Calu3 (cell line): ENCODE measurements at regions not wholly inside any gene's neighbourhood (a gene's known extent, or its start where the extent isn't known, plus 50 kb on each side); places are given as distances from the start of the nearest gene placed in this dataset.

ENCODE experiments used
- BruUV-seq: library from RNA; stranded (reverse); fragments of 400-500 nt; replicated peaks from 2 replicates; lab custom pipeline; 2021; lab: Mats Ljungman, UMichigan
- CTCF ChIA-PET: fragments of 300-600 bp; sonication (Branson Sonifier 250); formaldehyde crosslinking; loops from one replicate; lab custom pipeline; 2022; ENCODE audit warnings: antibody characterized with exemption; lab: Charles Lee
- DNase-seq: peaks from one replicate; pipeline ENCODE4 v3.0.0; 2022
- H3K27ac Mint-ChIP-seq: one replicate; pipeline ENCODE4 v1.8.0; 2022; ENCODE audit warnings: mixed read lengths; ENCODE audit not compliant: unreplicated experiment
- H3K27me3 Mint-ChIP-seq: one replicate; pipeline ENCODE4 v1.8.0; 2022; ENCODE audit warnings: mixed read lengths; ENCODE audit not compliant: unreplicated experiment
- H3K36me3 Mint-ChIP-seq: one replicate; pipeline ENCODE4 v1.8.0; 2022; ENCODE audit warnings: mild to moderate bottlenecking, moderate library complexity, mixed read lengths; ENCODE audit not compliant: insufficient read depth, unreplicated experiment
- H3K4me1 Mint-ChIP-seq: one replicate; pipeline ENCODE4 v1.8.0; 2022; ENCODE audit warnings: mild to moderate bottlenecking, low read depth, mixed read lengths; ENCODE audit not compliant: unreplicated experiment
- H3K4me3 Mint-ChIP-seq: one replicate; pipeline ENCODE4 v1.8.0; 2022; ENCODE audit warnings: mild to moderate bottlenecking, low read depth, moderate library complexity, mixed read lengths; ENCODE audit not compliant: unreplicated experiment
- H3K9me3 Mint-ChIP-seq: one replicate; pipeline ENCODE4 v1.8.0; 2022; ENCODE audit warnings: low read depth, mixed read lengths; ENCODE audit not compliant: unreplicated experiment
- CTCF ChIP-seq: fragments of 200-600 bp; IDR thresholded peaks from one replicate; pipeline ENCODE4 v1.8.0; 2022; ENCODE audit warnings: antibody characterized with exemption; ENCODE audit not compliant: unreplicated experiment
- intact Hi-C: fragments of 100-400 bp; cut with micrococcal nuclease; formaldehyde crosslinking; loops from one replicate; pipeline ENCODE4 v1.10.0; 2022; ENCODE audit not compliant: unreplicated experiment

DNA sequence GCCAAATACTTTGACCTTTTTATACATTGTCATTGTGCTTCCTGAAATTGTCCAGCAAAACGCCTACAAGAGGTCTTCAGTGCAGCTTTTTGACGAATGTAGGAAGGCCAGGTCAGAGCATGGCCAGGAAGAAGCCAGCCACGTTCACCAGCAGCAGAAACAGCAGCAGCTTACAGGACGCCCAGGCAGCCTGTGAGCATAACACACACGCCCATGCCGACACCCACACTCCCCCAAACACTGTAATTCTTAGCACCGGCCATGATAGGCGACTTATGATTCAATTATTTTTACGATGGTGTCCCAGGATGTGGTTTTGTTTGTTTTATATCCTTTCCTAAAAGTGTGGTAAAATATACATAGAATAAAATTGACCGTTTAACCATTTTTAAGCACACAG lies 249.1 kb upstream of the SALL3 start:
- H3K9me3 Mint-ChIP-seq, result peaks cover 10% of the 10 kb centered on the region

DNA sequence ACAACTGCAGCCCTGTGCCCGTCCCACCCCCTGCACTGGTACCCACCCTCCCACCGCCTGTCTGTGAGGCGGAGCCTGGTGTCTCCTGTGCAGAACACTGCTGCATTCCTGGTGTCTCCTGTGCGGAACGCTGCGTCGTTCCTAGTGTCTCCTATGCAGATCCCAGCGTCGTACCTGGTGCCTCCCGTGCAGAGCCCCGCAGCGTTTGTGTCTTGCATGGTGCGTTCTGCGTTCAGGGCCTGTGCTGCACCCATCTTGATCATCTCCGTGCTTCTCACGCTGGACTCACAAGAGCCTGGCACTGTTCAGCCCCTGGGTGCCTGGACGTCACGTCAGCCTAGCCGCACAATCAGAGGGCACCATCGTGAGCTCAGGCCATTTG lies 248.6 kb upstream of the SALL3 start:
- DNase-seq, result no peak
- Mint-ChIP-seq H3K4me1 (no peaks in the 10 kb centered on the region), H3K27ac (no peak overlapping the region), H3K36me3 (no peaks in the 10 kb centered on the region), H3K9me3 (peaks cover 10% of the 10 kb centered on the region), H3K4me3 (no peak overlapping the region), H3K27me3 (no peaks in the 10 kb centered on the region)
- no peak for TF ChIP-seq CTCF
- intact Hi-C loops, result no loop called here
- no TSS peak for BruUV-seq
- CTCF ChIA-PET, result no interaction called here

More for the DNA sequence above, 249.1 kb upstream of the SALL3 start:
- Mint-ChIP-seq H3K36me3 (no peaks in the 10 kb centered on the region), H3K4me3 (no peak overlapping the region), H3K27me3 (no peaks in the 10 kb centered on the region), H3K4me1 (no peaks in the 10 kb centered on the region), H3K27ac (no peak overlapping the region)
- no peak for TF ChIP-seq CTCF
- intact Hi-C loops, result no loop called here
- DNase-seq, result no peak
- CTCF ChIA-PET, result no interaction called here
- BruUV-seq, result no TSS peak

DNA sequence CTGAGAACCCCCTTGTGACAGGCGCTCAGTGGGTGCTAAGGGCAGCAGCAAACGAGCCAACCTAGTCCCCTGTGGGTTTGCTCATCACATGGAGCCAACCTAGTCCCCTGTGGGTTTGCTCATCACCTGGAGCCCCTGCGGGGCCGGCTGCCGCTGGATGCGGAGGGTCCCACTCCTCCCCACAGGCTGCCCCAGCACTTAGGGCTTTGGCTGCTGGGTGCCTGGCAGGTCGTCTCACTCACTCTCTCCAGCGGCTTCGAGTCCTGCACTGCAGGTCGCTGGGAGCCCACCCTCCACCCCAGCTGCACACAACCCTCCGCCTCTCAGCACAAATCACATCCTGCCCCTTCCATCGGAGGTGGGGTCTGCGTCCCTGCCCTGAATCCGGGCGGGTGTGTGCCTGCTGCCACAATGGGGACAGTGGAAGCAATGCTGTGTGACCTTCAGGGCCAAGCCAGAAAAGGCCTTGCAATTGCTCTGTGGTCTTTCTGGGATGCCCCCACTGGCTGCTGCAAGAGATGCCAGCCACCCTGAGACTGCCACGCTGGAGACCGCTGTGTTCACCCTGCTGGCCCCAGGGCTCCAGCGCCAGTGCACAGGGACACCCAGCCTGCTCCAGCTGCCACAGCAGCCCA lies 248.1 kb upstream of the SALL3 start:
- Mint-ChIP-seq H3K36me3 (no peaks in the 10 kb centered on the region), H3K4me3 (no peak overlapping the region), H3K9me3 (peaks cover 11% of the 10 kb centered on the region), H3K27ac (no peak overlapping the region), H3K4me1 (no peaks in the 10 kb centered on the region), H3K27me3 (no peaks in the 10 kb centered on the region)
- BruUV-seq, result no TSS peak
- DNase-seq, result no peak
- CTCF ChIA-PET, result no interaction called here
- intact Hi-C loops, result no loop called here
- no peak for TF ChIP-seq CTCF

DNA sequence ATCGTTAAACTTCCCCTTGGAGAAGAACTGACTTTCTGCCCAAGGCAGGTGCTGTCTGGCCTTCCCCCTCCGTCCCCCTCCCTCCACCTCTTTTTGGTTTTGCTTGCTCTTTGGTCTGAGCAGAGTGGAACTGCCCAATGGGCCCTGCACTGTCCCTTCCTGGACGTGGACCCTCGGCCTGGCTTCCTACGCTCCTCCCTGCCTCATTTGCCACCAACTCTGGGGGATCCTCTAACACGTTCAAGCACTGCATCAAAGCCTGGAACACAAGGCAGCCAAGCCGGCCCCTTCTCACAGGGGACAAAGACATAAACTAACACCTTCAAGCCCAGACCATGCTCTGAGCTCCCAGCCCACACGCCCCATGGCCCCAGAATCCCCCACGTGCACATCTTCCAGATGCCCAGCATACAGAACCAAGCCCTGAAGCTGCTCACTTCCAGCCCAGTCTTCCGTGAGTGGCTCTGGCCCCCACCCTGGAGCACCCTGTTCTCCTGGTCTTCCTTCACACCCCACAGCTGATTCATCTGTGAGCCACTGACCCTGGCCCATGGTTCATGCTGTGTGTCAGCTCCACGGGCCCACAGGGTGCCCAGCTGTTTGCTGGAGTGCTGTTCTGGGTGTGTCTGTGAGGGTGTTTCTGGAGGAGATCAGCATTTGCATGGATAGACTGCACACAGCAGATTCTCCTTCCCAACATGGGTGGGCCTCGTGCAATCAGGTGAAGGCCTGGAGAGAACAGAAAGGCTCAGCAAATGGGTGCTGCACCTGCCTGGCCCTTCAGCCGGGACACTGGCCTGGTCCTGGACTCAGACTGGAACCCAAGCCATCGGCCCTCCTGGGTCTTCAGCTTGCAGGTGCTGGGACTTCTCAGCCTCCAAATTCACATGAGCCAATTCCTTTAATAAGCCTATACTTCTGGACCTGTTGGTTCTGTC lies 247.1 kb upstream of the SALL3 start:
- H3K4me1 Mint-ChIP-seq, result no peaks in the 10 kb centered on the region
- peaks cover 12% of the 10 kb centered on the region for H3K9me3 Mint-ChIP-seq
- H3K36me3 Mint-ChIP-seq, result no peaks in the 10 kb centered on the region
- TF ChIP-seq CTCF, result no peak
- H3K4me3 Mint-ChIP-seq, result no peak overlapping the region
- no peaks in the 10 kb centered on the region for H3K27me3 Mint-ChIP-seq
- intact Hi-C loops, result no loop called here
- no peak overlapping the region for H3K27ac Mint-ChIP-seq
- CTCF ChIA-PET, result no interaction called here
- BruUV-seq, result no TSS peak
- DNase-seq, result no peak
